ENCODE measurements at regions not wholly inside any gene's neighbourhood (a gene's known extent, or its start where the extent isn't known, plus 50 kb on each side); places are given as distances from the start of the nearest gene placed in this dataset.

DNA sequence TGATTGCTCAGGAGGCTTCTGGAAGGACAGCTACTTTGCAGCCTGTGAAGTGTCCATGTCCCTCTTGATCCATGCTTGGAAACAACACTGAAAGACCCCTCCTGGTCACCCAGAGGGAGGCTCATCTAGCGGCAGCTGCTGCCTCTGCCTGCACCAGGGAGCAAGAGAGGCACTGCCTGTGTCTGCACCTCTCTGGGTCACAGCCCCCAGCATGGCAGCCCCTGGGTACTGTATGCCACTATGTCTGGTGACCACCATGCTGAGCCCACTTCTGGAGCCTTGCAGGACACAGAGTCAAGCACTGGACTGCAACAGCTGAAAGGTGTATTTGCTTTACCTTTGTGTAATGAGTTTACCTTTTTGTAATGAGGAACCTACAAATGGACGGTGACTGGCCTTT lies 186.3 kb upstream of the MYT1L start:
- TF ChIP-seq RAD21 (IDR thresholded peaks at IDR 0.05; ENCODE audit: low read length) = no peak
- TF ChIP-seq, protein P1, sequence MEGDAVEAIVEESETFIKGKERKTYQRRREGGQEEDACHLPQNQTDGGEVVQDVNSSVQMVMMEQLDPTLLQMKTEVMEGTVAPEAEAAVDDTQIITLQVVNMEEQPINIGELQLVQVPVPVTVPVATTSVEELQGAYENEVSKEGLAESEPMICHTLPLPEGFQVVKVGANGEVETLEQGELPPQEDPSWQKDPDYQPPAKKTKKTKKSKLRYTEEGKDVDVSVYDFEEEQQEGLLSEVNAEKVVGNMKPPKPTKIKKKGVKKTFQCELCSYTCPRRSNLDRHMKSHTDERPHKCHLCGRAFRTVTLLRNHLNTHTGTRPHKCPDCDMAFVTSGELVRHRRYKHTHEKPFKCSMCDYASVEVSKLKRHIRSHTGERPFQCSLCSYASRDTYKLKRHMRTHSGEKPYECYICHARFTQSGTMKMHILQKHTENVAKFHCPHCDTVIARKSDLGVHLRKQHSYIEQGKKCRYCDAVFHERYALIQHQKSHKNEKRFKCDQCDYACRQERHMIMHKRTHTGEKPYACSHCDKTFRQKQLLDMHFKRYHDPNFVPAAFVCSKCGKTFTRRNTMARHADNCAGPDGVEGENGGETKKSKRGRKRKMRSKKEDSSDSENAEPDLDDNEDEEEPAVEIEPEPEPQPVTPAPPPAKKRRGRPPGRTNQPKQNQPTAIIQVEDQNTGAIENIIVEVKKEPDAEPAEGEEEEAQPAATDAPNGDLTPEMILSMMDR (conservative IDR thresholded peaks at IDR 0.05; ENCODE audit: low read depth, low read length) = no peak
- TF ChIP-seq RFX5 (IDR thresholded peaks at IDR 0.05; ENCODE audit: low read depth, low read length) = no peak
- no peak for TF ChIP-seq POLR2A (IDR thresholded peaks at IDR 0.05; ENCODE audit: low read depth, low read length)
- no peak for TF ChIP-seq MAZ (IDR thresholded peaks at IDR 0.05; ENCODE audit: borderline replicate concordance, low read depth, low read length)
